Fibroblast of gingiva (primary cell): ENCODE measurements at regions not wholly inside any gene's neighbourhood (a gene's known extent, or its start where the extent isn't known, plus 50 kb on each side); places are given as distances from the start of the nearest gene placed in this dataset.

Experiments
- DNase-seq: peaks from one replicate; pipeline ENCODE4 v3.0.0-alpha.2; 2011; ENCODE audit warnings: low read depth

DNA sequence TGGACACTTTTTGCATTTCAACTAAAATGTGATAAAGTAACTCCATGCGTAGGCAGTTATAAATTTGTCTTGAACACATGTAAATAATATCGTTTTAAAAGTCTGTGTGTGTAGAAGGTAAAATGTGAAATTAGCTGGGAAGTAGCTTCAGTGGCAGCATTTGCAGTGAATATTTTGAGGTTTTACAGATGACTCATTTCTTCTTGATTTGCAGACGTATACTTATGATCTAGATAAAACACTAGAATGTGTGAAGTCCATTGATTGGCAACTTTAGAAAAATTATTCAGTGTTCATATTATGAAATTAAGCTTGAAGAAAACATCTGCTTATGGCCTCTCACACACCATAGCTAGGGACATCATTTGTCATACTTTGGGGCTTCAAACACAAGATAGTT is 788.6 kb upstream of the NOVA1 start:
- no peak for DNase-seq

- no peak for DNase-seq
Observed at GRCh38 chr14:27387463-27387862, 789.6 kb upstream of the NOVA1 start.

- DNase-seq, result no peak
Observed at GRCh38 chr14:27389402-27389801, 791.6 kb upstream of the NOVA1 start.

GRCh38 chr14:27390155-27390554 is 792.3 kb upstream of the NOVA1 start:
- no peak for DNase-seq

DNA sequence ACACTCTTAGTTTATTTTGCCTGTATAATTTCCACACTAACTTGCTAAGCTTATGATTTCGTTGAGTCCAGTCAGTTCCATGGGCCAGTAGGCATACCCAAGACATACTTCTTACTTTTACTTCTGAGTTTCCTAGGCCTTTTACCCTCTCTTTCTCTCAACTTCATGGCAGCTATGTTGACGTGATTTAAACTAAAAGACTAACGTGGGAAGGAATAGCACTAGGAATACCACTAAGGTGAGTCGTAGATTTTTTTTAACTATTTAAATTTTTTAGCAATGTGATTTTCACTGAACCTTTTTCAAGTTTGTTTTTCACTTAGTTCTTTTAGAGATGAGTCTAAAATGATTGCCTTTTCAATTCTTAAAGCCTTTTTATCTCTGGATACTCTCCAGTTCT is 793.5 kb upstream of the NOVA1 start:
- no peak for DNase-seq

DNA sequence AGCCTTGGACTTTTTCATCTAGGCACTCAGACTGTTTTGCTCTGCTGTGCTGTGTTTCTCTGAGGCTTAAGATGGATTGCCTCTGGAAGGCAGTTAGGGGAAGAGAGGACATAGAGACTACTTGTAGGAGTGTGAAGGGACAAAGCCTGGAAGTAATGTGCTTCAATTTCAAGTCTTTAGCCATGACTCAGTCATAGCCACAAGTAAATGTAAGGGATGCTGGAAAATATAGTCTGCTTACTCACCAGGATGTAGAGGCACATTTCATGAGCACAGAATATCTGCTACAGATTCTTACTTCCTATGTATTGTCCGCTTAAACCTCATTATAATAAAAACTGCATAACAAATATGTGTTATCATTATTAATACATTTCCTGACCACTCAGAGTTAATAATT is 794.3 kb upstream of the NOVA1 start:
- no peak for DNase-seq

DNA sequence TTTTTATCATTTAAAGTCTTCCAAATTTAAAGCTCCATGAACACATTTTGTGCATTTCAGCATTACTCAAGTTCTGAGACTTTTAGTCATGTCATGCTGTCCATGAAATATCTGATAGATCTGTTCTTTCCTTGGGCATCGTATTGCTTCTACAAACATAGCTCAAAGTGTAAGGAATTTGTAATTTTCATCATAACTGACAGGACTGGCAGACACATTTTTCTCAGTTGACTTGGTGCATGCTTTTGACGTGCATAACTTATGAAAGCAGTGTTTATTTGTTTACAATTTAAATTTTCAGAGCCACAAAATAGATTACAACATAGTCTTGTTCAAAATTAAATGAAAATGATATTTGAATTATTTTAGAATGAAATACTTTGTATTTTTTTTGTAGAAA is 812.1 kb upstream of the NOVA1 start:
- peak; percentile 29 for DNase-seq

GRCh38 chr14:27410981-27411380 is 813.1 kb upstream of the NOVA1 start:
- DNase-seq, result peak; percentile 47

GRCh38 chr14:27427796-27428195 is 830.0 kb upstream of the NOVA1 start:
- DNase-seq, result no peak

DNA sequence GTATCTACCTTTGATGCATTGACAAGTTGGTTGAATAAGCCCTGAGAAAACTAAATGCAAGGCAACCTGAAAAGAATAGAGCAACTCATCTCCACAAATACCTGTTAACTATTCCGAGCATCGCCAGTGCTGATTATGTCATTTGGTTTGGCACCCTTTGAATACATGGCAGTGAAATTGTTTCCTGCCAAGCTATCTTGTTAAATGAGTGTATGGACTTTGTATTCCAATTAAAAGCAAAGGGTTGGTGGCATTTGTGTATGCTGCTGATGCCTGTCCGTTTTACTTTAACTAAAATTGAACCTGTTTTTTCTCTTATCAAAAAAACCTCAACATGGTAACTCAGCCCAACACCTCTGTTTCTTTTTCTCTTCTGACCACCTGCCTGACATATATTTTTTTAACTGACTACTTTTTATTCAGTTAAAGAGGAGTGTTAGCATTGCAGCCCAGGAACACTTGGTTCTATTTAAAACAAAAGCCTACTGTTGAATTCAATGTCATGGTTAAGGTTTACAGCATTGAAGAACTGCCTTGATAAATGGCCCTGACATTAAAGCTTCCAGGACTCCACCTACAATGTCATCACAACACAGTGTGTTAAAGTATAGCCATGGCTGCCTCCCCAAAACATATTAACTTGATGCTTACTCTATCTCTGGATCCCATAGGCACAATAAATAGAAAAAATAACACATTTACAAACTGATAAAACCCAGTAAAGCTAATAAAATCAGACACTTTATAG is 838.3 kb upstream of the NOVA1 start:
- DNase-seq, result no peak

DNA sequence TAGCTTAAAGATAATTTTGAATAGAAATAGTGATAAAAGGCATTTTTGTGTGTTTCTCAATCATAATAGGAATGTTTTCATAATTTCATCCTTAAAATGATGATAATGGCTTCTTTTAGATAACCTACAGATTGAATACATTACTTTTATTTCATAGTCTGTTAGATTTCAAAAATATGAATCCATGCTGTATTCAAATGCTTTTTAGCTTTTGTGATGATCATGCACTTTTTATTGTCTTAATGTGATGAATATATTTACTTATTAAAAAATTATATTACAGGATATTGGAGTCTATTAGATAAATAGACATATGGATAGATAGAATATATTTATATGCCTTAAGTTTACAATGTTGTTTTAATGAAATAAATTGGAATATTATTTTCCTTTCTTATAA is 886.8 kb upstream of the NOVA1 start:
- no peak for DNase-seq

- DNase-seq, result no peak
Observed at GRCh38 chr14:27485193-27485592, 887.4 kb upstream of the NOVA1 start.

DNA sequence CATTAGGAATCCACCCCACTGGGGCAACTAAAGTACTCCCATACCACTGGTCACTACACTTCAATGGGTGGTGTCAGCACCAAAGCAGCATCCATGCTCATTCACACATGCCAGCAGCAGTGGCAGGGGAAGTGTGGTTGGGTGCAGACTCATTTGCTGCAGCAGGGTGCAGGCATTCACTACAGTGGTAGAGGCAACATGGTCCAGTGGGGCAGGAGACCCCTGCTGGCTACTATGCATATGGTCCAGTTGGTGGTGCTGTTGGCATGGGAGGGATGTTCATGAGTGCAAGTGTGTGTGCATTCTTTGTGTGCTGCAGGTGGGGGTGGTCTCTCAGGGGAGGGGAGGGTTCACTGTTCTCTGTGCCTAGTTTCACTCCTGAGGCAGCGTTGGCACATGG is 908.4 kb upstream of the NOVA1 start:
- no peak for DNase-seq

DNA sequence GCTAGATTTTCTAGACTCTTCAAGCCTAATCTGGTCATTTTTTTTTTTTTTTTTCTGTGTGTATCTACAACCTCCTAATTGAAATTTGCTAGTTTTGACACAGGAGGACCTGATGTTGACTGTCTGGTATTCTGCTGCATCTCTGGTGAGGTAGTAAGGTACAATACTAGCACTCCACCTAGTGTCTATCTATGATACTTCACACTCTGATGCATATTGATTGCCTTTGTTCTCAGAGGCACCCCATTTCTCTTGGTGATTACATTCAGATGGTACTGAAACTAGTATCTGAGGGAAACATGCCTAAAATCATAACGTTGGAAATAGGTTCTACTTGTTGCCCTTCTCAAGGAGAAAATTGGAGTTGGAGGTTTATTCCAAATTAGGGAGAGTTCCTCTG is 930.5 kb upstream of the NOVA1 start:
- no peak for DNase-seq

DNA sequence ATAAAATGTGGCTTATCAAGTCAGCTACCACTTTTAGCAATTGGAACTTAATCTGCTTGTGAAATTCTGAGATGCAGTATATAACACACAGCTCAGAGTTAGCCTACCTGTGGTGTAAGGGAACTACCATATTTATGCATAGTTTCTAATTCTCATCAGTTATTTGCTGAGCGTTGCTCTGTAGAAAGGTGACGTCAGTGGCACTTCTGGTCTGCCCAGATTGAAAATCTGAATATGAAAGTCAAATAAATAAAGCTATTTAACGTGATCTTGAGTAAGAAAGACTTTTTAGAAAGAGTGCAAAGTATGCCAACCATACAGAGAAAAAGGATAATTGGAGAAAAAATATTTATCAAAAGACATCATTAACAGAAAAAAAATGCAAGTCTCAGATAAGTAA is 938.9 kb upstream of the NOVA1 start:
- no peak for DNase-seq

- DNase-seq, result no peak
Observed at GRCh38 chr14:27546111-27546510, 948.3 kb upstream of the NOVA1 start.

- no peak for DNase-seq
Observed at GRCh38 chr14:27553790-27554189, 956.0 kb upstream of the NOVA1 start.

GRCh38 chr14:27557445-27557844 is 959.6 kb upstream of the NOVA1 start:
- DNase-seq, result no peak

DNA sequence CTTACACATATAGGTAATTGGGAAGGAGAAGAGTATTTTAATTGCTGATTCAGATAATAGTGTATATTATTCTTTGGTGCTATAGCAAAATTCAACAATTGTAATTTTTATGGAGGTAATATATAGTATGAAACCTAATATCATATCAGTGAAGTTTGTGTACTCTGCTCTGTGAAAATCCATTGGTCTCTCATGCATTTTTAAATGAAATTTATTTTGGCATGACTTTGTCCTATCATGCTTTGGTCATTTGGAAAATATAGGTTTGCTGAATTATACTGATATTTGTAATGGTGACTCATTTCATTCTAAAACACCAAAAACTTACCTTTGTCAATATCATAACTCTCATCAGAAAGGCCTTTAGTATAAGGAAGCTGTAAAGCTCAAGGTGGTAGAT is 962.0 kb upstream of the NOVA1 start:
- no peak for DNase-seq

DNA sequence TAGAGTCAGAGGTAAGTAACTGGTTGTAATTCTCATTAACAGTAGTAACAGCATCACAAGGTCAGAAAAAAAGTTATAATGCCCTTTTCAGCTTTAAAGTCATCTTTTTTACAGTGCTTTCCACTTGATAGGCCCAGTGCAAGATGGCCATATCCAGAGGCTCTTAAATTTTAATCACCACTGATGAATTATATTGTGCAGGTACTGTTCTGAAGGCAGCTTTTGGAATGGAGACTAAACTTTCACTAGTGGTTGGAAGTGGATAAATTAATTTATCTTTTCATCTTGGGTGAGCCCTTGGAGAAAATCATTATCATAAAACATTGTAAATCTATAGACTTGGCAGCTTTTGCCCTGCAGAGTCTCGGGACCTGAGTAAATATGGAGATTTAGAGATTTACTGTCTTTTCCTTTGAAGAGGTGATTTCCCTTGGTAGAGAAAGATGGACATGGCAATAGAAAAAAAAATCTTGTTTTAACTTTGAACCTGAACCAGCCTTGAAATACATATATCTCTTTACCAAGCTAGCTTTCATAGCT is 969.1 kb upstream of the NOVA1 start:
- no peak for DNase-seq

DNA sequence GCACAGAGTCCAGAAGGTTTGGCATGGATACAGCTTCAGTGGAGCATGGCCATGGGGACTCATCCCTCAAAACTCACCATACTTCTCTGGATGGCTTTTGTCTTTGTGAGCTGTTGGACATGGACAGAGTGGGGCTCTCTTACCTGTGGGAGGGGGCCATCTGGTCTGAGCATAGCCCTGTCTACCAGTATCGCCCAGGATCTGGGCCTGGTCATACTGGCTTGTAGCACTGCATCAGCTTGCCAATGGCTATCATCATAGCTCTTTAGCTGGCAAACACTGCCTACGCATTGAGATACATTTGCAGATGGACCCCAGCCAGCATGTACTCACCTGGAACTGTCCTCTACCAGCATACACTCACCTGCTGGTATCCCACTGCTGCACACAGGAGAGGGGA is 975.2 kb upstream of the NOVA1 start:
- DNase-seq, result no peak

DNA sequence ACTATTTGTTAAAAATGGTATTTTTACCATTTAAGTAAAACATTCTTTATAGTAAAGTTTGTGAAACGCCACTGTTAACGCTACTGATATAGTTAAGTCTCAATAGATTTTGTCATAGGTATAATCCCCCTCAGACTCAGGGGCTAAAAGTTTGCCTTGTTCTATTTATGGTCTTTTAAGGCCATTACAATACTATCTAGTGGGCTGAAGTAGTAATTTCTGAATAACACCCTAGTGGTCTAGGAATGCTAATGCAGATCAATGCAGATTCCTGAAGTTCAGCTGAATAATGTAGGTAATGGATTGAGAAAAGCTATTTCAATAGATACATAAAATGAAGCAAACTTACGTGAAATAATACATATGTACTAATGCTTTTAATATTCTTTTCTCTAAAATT is 989.3 kb upstream of the NOVA1 start:
- DNase-seq, result no peak

DNA sequence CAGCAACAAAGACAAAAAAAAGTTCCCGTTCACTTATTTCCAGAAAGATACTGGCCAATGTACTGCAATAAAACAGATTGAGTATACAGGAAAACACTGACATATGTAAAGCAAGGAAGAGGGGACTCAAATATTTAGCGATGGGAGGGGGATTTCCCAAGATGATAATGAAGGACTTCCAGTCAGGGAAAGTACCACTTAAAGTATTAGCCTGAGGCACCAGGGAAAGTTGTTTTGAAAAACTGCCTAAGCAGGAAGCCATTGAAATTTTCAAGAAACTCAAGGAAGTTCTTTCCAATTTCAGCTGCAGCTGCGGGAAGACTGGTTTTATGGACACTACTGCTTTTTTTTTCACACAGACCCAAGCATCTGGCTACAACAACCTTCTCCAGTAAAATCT is 1007.4 kb upstream of the NOVA1 start:
- no peak for DNase-seq

DNA sequence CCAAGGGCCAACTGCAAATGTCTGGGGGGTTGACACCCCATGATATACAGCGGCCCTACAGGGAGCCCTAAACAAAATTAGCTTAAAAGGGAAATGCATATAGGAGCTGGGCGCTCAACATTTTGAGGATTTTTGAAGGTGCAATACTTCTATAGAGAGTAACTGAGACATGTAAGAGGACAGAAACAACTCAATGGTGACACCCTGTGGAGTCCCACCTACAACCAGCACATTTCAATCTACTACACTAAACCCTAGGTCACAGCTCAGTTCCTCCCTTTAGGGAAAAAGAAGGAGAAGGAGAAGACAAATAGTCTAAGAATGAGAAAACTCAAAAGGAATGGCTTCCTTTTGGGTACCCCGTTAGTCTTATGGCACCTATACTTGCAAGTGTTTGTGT is 1010.5 kb upstream of the NOVA1 start:
- DNase-seq, result no peak
